HG03135 (cell line): ENCODE measurements at regions not wholly inside any gene's neighbourhood (a gene's known extent, or its start where the extent isn't known, plus 50 kb on each side); places are given as distances from the start of the nearest gene placed in this dataset.
"Not testable (repeated sequence)": the region's sequence is repeated elsewhere in the genome, so short reads cannot be mapped to it uniquely, and the experiment has no call there.

Experiments
- ATAC-seq: cut with Tn5 transposase; IDR thresholded peaks from one replicate; pipeline ENCODE4 v1.9.1; 2021; ENCODE audit warnings: mild to moderate bottlenecking, moderate library complexity; ENCODE audit not compliant: unreplicated experiment

DNA sequence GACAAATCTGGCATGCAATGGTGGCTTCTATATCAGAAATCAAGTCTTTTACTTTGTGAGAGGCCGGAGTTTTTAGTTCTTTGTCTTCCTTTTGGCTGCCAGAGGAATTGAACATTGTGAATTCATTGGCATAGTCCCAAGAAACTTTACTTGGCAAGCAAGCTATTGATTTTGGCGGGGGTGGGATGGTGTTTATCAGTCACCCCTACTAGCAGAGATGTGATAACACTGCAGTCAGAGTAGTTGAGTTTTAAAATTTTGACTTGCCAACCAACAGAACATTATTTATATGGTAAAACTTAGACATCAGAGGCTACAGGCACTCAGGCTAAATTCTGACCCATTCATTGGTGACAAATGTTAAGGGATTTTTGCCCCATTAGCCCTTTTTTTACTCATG, 129.7 kb downstream of the FAM72C start:
- not testable (repeated sequence) for ATAC-seq

DNA sequence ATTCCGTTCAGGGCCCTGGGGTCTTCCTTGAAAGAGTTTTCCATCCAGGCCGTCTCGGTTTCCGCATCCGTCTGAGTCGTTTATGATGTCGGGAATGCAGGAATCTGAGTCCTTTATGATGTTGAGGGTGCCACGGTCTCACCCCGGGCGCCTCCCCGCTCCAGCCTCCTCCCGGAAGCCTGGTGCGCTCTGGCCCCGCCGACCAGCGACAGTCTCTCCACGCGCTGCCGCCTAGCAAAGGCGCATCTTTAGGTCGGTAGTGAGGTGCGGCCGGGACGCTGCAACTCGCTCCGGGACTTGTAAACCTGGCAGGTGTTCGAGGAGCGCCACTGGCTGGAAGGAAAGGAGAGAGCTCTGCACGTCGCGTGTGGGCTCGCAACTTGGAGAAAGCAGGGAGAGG, 132.6 kb downstream of the FAM72C start:
- ATAC-seq, result not testable (repeated sequence)

GRCh38 chr1:143838598-143838929, 133.2 kb downstream of the FAM72C start:
- not testable (repeated sequence) for ATAC-seq

DNA sequence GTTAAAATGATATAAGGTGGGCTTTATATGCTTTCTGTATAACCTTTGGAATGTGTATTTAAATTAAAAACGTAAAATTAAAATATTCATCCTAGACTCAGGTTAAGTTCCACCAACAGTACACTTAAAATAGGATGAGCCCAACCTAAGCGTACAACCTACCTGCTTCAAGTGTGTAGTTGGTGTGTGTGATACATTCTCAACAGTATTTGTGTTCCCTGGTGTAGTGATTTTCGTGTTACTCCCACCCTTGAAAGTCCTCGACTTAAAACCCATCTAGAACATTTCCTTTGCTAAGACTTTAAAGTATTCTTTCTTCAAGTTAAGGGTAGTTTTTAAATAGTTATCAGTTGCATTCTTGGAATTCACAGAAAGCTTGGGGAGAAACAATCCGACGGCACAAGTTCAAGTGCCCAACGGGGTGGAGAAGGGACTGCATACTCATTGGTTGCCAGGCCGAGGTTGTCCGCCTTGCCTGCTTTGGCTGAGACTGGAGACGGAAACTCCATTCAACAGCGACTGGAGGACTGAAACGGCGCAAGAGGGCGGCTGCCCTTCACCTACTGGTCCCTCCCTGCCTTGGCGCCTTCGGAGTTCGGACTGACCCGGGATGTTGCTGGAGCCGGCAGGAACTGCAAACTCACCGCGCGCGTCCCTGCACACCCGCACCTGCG, 133.7 kb downstream of the FAM72C start:
- ATAC-seq, result not testable (repeated sequence)

GRCh38 chr1:143833376-143833775, 138.4 kb downstream of the FAM72C start:
- not testable (repeated sequence) for ATAC-seq

DNA sequence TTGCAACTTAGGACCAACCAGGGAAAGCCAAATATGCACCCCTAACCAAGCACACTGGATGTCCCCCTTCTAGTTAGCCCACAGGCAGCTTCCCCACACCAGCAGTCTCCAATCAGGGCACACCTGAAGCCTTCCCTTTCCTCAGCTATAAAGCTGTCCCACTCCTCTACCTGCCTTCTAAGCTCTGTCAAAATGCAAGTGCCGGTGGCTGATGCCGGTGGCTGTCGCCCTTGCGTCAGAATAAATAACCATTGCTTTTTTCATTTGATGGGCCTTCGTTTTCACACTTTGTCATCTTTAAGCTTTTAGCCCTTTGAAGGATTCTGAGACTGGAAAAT, 139.4 kb downstream of the FAM72C start:
- not testable (repeated sequence) for ATAC-seq

GRCh38 chr1:143831479-143832378, 140.1 kb downstream of the FAM72C start:
- ATAC-seq, result not testable (repeated sequence)

DNA sequence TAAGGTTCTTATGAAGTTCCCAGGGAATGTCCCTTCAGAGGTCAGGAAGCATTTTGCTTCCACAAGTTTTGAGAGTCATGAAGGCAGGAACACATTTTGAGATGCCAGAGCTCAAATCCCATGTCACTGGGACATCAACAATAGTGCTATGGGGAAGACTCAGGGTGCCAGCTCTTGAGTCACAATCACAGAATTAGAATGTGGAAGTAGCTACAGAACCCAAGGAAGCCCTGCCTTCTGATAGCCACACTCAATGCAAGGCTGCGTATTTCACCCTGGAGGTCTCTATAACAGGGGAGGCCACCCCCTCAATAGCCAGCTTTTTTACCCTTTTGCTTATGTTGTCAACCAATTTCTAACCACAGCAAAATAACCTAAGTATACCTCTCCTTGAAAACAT, 145.6 kb downstream of the FAM72C start:
- ATAC-seq, result not testable (repeated sequence)

DNA sequence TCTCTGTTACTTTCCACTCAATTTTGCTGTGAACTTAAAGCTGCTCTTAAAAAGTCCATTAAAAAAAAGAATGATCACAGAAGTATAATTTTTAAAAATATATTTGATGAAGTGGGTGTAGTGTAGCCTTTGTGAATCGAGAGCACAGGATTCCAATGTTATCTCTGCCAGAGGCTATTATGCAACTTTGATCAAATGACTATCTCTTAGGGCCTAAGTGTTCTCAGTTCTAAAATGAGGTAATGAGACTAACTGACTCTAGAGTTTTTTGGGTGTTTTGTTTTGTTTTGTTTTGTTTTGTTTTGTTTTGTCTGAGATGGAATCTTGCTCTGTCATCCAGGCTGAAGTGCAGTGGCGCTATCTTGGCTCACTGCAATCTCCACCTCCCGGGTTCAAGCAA, 147.5 kb downstream of the FAM72C start:
- not testable (repeated sequence) for ATAC-seq

DNA sequence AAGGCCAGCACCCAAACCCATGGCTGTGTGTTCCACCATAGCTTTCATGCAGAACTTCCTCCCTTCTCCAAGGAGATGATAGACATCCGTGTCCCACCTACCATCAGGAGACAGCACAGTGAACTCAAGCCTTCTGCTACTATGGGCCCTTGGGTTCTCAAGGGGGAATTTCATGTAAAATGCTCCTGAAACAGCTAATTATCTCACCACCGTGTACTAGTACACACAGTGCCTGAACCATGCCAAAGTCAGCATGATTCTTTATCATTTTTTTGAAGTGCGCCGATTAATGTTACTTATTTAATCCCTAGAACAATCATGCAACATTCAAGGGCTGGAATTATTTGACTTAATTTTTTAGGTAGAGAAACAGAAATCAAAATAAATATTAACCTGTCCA, 151.7 kb downstream of the FAM72C start:
- not testable (repeated sequence) for ATAC-seq

GRCh38 chr1:143816369-143816768, 155.4 kb downstream of the FAM72C start:
- not testable (repeated sequence) for ATAC-seq

GRCh38 chr1:143805374-143805773, 166.4 kb downstream of the FAM72C start:
- ATAC-seq, result not testable (repeated sequence)

DNA sequence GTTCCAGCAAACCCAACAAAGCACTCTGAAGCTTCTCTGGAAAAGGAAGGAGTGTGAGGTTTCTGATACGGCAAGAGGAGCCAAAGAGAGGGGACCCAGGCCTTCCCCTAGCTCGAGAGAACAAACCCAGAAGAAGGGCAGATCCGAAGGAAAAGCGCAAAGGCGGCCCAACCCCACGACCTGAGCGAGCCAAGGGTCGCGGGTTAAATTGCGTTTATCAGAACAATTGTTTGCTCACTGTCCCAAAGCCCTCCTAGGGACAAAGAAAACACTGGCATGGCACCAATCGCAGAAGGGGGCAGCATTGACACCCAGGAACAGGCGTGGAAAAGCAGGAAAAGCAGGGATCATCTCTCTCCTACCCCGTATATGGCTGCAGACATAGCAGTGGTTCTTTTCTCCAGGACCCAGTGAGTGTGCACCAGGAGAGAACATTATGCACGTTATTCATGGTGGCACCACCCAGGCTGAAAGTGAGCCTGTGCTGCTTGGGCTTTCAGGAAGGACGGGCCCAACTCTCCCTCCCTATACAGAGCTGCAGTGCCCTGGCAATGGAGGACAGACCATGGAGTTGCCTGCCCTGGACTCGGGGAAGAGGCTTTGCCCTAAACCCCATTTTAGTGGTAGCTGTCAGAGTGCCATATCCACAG, 167.0 kb downstream of the FAM72C start:
- not testable (repeated sequence) for ATAC-seq

DNA sequence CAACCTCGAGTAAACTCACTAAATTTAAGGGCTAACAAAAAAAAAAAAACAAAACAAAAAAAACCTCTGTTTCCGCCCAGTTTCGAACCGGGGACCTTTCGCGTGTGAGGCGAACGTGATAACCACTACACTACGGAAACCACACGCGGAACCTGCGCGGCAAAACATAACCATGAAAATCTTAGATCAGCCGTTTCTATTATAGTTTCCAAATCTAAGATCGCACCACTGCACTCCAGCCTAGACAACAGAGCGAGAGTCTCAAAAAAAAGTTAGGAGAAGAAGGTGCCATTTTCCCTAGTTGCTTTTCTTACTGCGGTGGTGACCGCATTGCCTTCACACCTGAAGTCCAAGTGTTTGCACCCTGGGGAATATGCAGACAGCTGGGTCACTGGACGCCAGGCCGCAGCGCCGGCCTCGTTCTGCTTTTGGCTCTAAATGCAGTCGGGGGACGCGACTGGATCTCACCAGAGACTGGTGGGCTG, 167.8 kb downstream of the FAM72C start:
- ATAC-seq, result peak; percentile 52

GRCh38 chr1:143803095-143803494, 168.7 kb downstream of the FAM72C start:
- peak; percentile 48 for ATAC-seq

- ATAC-seq, result peak; percentile 55
Measured at GRCh38 chr1:143799568-143800187, 172.1 kb downstream of the FAM72C start.

GRCh38 chr1:143796369-143796768, 175.4 kb downstream of the FAM72C start:
- ATAC-seq, result not testable (repeated sequence)

DNA sequence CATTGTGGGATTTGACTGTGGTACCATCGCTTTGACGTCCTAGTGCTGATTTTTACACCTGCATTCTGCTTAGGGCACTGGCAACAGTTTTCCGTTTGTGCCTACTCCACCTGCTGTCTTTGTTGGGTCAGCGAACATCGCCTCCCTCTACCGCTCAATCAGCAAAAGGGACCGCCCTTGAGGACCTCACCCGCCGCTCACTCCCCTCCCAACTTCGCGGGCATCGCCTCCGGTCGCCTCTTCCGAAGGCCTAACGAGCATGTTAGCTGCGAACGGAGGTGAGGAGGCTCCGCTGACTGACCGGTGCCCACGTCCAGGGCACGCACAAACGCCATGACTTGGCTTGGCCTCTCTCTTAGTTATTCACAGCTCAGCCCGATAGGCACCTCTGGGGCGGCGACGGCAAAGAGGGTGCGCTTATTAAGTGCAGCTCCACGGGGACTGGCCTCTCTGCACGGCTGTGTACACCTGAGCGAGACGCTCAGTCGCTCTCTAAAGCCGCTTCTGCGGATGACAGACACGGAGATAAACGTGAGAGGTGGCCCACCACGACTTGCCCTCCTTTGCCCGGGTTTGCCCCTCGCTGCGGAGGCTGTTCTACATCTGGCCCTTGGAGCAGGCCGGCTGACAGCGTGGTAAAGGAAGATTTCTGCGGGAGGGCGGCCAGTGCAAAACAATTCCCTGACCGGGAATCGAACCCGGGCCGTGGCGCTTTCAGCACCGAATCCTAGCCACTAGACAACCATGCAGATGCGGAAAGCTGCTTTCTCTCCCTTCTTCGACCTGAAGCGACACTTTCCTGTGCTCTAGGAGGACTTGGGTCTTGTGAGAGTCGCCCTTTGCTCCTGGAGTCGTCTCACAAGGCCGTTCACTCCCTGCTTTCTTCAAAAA, 179.5 kb downstream of the FAM72C start:
- ATAC-seq, result not testable (repeated sequence)

DNA sequence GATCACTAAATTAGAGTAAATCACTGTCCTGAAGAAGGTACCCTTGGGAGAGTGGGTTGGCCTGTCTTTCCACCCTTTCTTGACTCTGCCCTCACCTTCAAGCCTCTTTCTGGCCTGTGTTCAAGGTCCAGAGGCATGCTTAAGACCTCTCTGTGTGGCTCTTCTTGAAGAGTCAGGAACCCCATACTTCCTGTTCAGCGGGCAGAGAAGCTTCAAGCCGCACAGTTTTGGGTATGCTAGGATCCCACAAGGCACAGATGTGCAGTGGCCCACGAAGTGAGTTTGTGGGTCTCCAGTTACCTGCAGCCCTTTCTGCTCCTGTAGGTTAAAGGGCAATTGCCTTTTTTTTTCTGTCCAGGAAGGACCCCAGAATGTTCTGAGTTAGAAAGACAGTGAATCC, 185.4 kb downstream of the FAM72C start:
- not testable (repeated sequence) for ATAC-seq

GRCh38 chr1:143785883-143786282, 185.9 kb downstream of the FAM72C start:
- ATAC-seq, result not testable (repeated sequence)
